ENCODE measurements at regions not wholly inside any gene's neighbourhood (a gene's known extent, or its start where the extent isn't known, plus 50 kb on each side); places are given as distances from the start of the nearest gene placed in this dataset.

DNA sequence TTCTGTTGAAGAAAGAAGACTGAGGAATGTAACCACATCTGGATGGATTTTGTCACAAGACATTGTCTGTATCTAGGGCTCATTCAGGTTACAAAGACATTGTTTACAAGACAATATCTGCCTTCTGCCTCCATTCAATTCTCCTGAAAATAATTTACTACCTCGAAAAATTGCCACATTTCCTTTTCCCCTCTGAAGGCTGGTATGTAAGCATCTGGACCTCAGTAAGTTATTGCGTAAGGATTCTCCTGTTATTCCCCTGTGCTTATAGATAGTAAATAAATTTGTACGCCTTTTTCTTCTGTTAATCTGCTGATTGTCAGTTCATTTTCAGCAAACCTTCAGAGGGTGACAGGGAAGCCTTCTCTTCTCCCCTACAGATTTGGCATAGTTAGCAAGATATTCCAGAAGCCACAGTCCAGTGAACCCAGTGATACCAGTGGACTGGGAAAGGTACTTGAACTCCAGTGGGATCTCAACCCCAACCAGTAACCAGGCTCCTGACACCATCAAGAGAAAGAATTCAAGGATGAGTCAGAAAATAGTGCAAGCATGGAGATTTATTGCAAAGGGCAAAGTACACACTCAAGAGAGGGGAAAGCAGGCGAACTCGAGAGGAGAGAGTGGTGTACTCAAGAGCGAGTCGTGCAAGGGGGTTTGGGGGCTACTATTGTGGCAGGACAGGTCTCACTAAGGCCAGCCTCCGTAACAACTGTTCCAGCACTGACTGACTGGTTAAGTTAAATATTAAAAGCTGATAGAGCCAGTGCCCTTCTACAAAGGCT lies 706.9 kb upstream of the GHITM start:
- POLR2A ChIA-PET, result no interaction called here
- dilution Hi-C loops (cut with MboI; ENCODE audit: extremely low pct_ligation_motif_present, low sequenced_read_pairs) (no loop called here), intact Hi-C loops (cut with micrococcal nuclease) (no loop called here)
- no peaks in the 10 kb centered on the region for H3K36me3 ChIP-seq (ENCODE audit: control insufficient read depth in 2 of 2, extremely low read depth in 1 of 2, insufficient read depth in 2 of 2, low read length in 2 of 2)
- FAIRE-seq (no peak), DNase-seq (ENCODE audit: low read depth, low spot score) (no peak)
- no peaks in the 10 kb centered on the region for H3K9me1 ChIP-seq (replicated peaks; ENCODE audit: control insufficient read depth, extremely low read depth, insufficient read depth, low read length)
- H2AFZ ChIP-seq (ENCODE audit: low read depth, low read length), result no peak overlapping the region
- H3K4me2 ChIP-seq (ENCODE audit: insufficient read depth, low read length), result no peak overlapping the region
- no peaks in the 10 kb centered on the region for H3K27me3 ChIP-seq (ENCODE audit: control insufficient read depth in 2 of 2, insufficient read depth in 2 of 2, low read length in 2 of 2)
- H3K4me1 ChIP-seq (ENCODE audit: control insufficient read depth, extremely low read depth, insufficient read depth, low read length), result no peaks in the 10 kb centered on the region
- no peaks in the 10 kb centered on the region for H3K9me3 ChIP-seq (replicated peaks; ENCODE audit: control insufficient read depth, insufficient read depth, low read length)
- H3K4me3 ChIP-seq (replicated peaks in 1 of 3; ENCODE audit: insufficient read depth in 1 of 3, low read depth in 1 of 3, low read length in 3 of 3), result no peak overlapping the region
- TF ChIP-seq FOS (IDR thresholded peaks at IDR 0.05; ENCODE audit: borderline replicate concordance, insufficient read depth, low read length) (no peak), EZH2 (IDR thresholded peaks at IDR 0.05; ENCODE audit: borderline replicate concordance, low read depth, low read length, severe bottlenecking) (no peak), GATA2 (IDR thresholded peaks at IDR 0.05; ENCODE audit: insufficient read depth, insufficient read length, low read depth, low read length) (no peak), MYC (IDR thresholded peaks at IDR 0.05; ENCODE audit: low read depth, low read length) (no peak), JUN (IDR thresholded peaks at IDR 0.05; ENCODE audit: borderline replicate concordance, insufficient read depth, insufficient read length, low read depth) (no peak)
- TF ChIP-seq, protein P1, sequence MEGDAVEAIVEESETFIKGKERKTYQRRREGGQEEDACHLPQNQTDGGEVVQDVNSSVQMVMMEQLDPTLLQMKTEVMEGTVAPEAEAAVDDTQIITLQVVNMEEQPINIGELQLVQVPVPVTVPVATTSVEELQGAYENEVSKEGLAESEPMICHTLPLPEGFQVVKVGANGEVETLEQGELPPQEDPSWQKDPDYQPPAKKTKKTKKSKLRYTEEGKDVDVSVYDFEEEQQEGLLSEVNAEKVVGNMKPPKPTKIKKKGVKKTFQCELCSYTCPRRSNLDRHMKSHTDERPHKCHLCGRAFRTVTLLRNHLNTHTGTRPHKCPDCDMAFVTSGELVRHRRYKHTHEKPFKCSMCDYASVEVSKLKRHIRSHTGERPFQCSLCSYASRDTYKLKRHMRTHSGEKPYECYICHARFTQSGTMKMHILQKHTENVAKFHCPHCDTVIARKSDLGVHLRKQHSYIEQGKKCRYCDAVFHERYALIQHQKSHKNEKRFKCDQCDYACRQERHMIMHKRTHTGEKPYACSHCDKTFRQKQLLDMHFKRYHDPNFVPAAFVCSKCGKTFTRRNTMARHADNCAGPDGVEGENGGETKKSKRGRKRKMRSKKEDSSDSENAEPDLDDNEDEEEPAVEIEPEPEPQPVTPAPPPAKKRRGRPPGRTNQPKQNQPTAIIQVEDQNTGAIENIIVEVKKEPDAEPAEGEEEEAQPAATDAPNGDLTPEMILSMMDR (IDR thresholded peaks at IDR 0.05; ENCODE audit: extremely low read depth in 1 of 2, insufficient read depth in 1 of 2, low read depth in 1 of 2, low read length in 2 of 2), result no peak
- no TSS peak for BruUV-seq (replicated peaks)
- H3K9ac ChIP-seq (replicated peaks; ENCODE audit: extremely low read depth, insufficient read depth, low read length), result no peak overlapping the region
- H3K27ac ChIP-seq (ENCODE audit: insufficient read depth, low read depth, low read length), result no peak overlapping the region
- no peaks in the 10 kb centered on the region for H4K20me1 ChIP-seq (replicated peaks; ENCODE audit: control insufficient read depth, extremely low read depth, insufficient read depth, low read length)
- CTCF ChIA-PET, result interaction anchor here (1.8 kb wide), 1 partner anchor 439 kb away, joined by 4 read pairs; no protein-coding TSS in a partner anchor
- no peaks in the 10 kb centered on the region for H3K79me2 ChIP-seq (ENCODE audit: control insufficient read depth, insufficient read depth, low read length)

Data from endothelial cell of umbilical vein (primary cell).